OCI-LY7 (cell line): ENCODE measurements at regions not wholly inside any gene's neighbourhood (a gene's known extent, or its start where the extent isn't known, plus 50 kb on each side); places are given as distances from the start of the nearest gene placed in this dataset.

Source experiments
- BruUV-seq: library from RNA; stranded (reverse); fragments of 400-500 nt; replicated peaks from 2 replicates; lab custom pipeline; 2021; lab: Mats Ljungman, UMichigan
- CTCF ChIA-PET: fragments of 300-600 bp; sonication (Branson Sonifier 250); formaldehyde crosslinking; loops from one replicate; lab custom pipeline; 2022; ENCODE audit warnings: antibody characterized with exemption; ENCODE audit not compliant: unreplicated experiment; lab: Charles Lee
- POLR2A ChIA-PET: fragments of 300-600 bp; sonication (Branson Sonifier 250); formaldehyde crosslinking; loops from one replicate; lab custom pipeline; 2022; ENCODE audit warnings: antibody characterized with exemption; lab: Charles Lee
- DNase-seq: peaks from one replicate; pipeline ENCODE4 v3.0.0-alpha.2; 2015; ENCODE audit warnings: low spot score
- H2AFZ ChIP-seq: fragments of 200-600 bp; sonication (generic), shearing (Covaris generic); 2 replicates; pipeline ENCODE4 v1.6.1; 2014; ENCODE audit warnings: mild to moderate bottlenecking, antibody characterized with exemption, low read length, moderate library complexity
- H3K27ac ChIP-seq: fragments of 200-600 bp; sonication (generic); 2 replicates; pipeline ENCODE4 v1.5.1; 2014; ENCODE audit warnings: mixed run types, low read depth, mild to moderate bottlenecking, moderate library complexity, low read length, inconsistent platforms; ENCODE audit not compliant: poor library complexity, severe bottlenecking
- H3K36me3 ChIP-seq: fragments of 200-600 bp; sonication (generic); 2 replicates; pipeline ENCODE4 v1.6.1; 2014; ENCODE audit warnings: mild to moderate bottlenecking, antibody characterized with exemption, low read length, moderate library complexity, mixed read lengths; ENCODE audit not compliant: insufficient read depth
- H3K4me1 ChIP-seq: fragments of 200-600 bp; sonication (generic); 2 replicates; pipeline ENCODE4 v1.5.1; 2014; ENCODE audit warnings: mild to moderate bottlenecking, low read length; ENCODE audit not compliant: insufficient read depth, poor library complexity, severe bottlenecking
- H3K4me2 ChIP-seq: fragments of 200-600 bp; sonication (generic); 2 replicates; pipeline ENCODE4 v1.6.1; 2014; ENCODE audit warnings: mild to moderate bottlenecking, low read length
- H3K4me3 ChIP-seq: fragments of 200-600 bp; sonication (generic); 2 replicates; pipeline ENCODE4 v1.5.1; 2014; ENCODE audit warnings: mild to moderate bottlenecking, low read depth, low read length; ENCODE audit not compliant: poor library complexity, severe bottlenecking
- H3K79me2 ChIP-seq: fragments of 200-600 bp; sonication (generic); 2 replicates; pipeline ENCODE4 v1.6.1; 2016; ENCODE audit warnings: low read depth, mild to moderate bottlenecking, low read length, moderate library complexity, mixed read lengths; ENCODE audit not compliant: insufficient read depth
- H3K9me2 ChIP-seq: fragments of 200-600 bp; sonication (generic); 2 replicates; pipeline ENCODE4 v1.6.1; 2016; ENCODE audit warnings: mild to moderate bottlenecking, low read length, mixed read lengths; ENCODE audit not compliant: insufficient read depth
- H3K9me3 ChIP-seq: fragments of 200-600 bp; sonication (generic); 2 replicates; pipeline ENCODE4 v1.6.1; 2014; ENCODE audit warnings: mild to moderate bottlenecking, mixed run types, low read length, mixed read lengths
- H4K20me1 ChIP-seq: fragments of 200-600 bp; sonication (generic); 2 replicates; pipeline ENCODE4 v1.6.1; 2014; ENCODE audit warnings: mild to moderate bottlenecking, antibody characterized with exemption, low read length, moderate library complexity, mixed read lengths; ENCODE audit not compliant: insufficient read depth
- CTCF ChIP-seq: fragments of 200-600 bp; sonication (generic); conservative IDR thresholded peaks from 2 replicates; pipeline ENCODE4 v1.5.1; 2014; ENCODE audit warnings: mild to moderate bottlenecking, antibody characterized with exemption, low read length, moderate library complexity, mixed read lengths
- EZH2phosphoT487 ChIP-seq: fragments of 200-600 bp; sonication (generic); IDR thresholded peaks from 2 replicates; pipeline ENCODE4 v1.6.1; 2018; ENCODE audit warnings: low read depth, borderline replicate concordance, mild to moderate bottlenecking, mixed run types, antibody characterized with exemption, low read length, moderate library complexity, mixed read lengths
- intact Hi-C: fragments of 100-400 bp; cut with micrococcal nuclease; formaldehyde crosslinking; loops from one replicate; pipeline ENCODE4 v1.10.0; 2022; ENCODE audit not compliant: unreplicated experiment

- Histone ChIP-seq H3K4me1 (no peaks in the 10 kb centered on the region), H2AFZ (no peak overlapping the region), H3K9me3 (no peaks in the 10 kb centered on the region), H4K20me1 (no peaks in the 10 kb centered on the region), H3K4me2 (no peak overlapping the region), H3K79me2 (no peaks in the 10 kb centered on the region), H3K9me2 (no peaks in the 10 kb centered on the region), H3K36me3 (no peaks in the 10 kb centered on the region), H3K27ac (no peak overlapping the region), H3K4me3 (no peak overlapping the region)
- intact Hi-C loops = no loop called here
- DNase-seq = no peak
- ChIA-PET CTCF (no interaction called here), POLR2A (interaction anchor here (1.2 kb wide), 1 partner anchor 11 kb away, joined by 3 read pairs; no protein-coding TSS in a partner anchor)
- TF ChIP-seq EZH2phosphoT487 = no peak
- no peak for TF ChIP-seq CTCF
- BruUV-seq = no TSS peak
Observed at GRCh38 chr1:116205941-116206679, 94.9 kb downstream of the MAB21L3 start.

GRCh38 chr1:116207126-116207735 is 96.0 kb downstream of the MAB21L3 start:
- Histone ChIP-seq H2AFZ (no peak overlapping the region), H3K4me1 (no peaks in the 10 kb centered on the region), H4K20me1 (no peaks in the 10 kb centered on the region), H3K27ac (no peak overlapping the region), H3K9me2 (no peaks in the 10 kb centered on the region), H3K4me2 (no peak overlapping the region), H3K36me3 (no peaks in the 10 kb centered on the region), H3K4me3 (no peak overlapping the region), H3K9me3 (no peaks in the 10 kb centered on the region), H3K79me2 (no peaks in the 10 kb centered on the region)
- CTCF ChIA-PET = no interaction called here
- DNase-seq = no peak
- no TSS peak for BruUV-seq
- no peak for TF ChIP-seq EZH2phosphoT487
- TF ChIP-seq CTCF = no peak
- intact Hi-C loops = no loop called here
- POLR2A ChIA-PET = interaction anchor here (1.0 to 1.1 kb wide), 2 partner anchors 16 to 47 kb away, joined by 5 read pairs; no protein-coding TSS in a partner anchor

GRCh38 chr1:116208136-116208535 is 96.9 kb downstream of the MAB21L3 start:
- intact Hi-C loops = no loop called here
- ChIA-PET POLR2A (interaction anchor here (0.6 to 1.1 kb wide), 3 partner anchors 16 to 113 kb away, joined by 3 to 5 read pairs (median 5); no protein-coding TSS in a partner anchor), CTCF (no interaction called here)
- Histone ChIP-seq H3K4me1 (no peaks in the 10 kb centered on the region), H4K20me1 (no peaks in the 10 kb centered on the region), H3K79me2 (no peaks in the 10 kb centered on the region), H3K9me2 (no peaks in the 10 kb centered on the region), H3K27ac (no peak overlapping the region), H2AFZ (no peak overlapping the region), H3K4me2 (no peak overlapping the region), H3K36me3 (no peaks in the 10 kb centered on the region), H3K4me3 (no peak overlapping the region), H3K9me3 (no peaks in the 10 kb centered on the region)
- TF ChIP-seq EZH2phosphoT487 = no peak
- TF ChIP-seq CTCF = no peak
- no TSS peak for BruUV-seq
- no peak for DNase-seq
